ENCODE measurements at regions not wholly inside any gene's neighbourhood (a gene's known extent, or its start where the extent isn't known, plus 50 kb on each side); places are given as distances from the start of the nearest gene placed in this dataset.

- TF ChIP-seq FOXS1 (CRISPR knock-in tag; IDR thresholded peaks at IDR 0.05): no peak
- no peak for TF ChIP-seq CTCF (IDR thresholded peaks at IDR 0.05)
- TF ChIP-seq, protein P1, sequence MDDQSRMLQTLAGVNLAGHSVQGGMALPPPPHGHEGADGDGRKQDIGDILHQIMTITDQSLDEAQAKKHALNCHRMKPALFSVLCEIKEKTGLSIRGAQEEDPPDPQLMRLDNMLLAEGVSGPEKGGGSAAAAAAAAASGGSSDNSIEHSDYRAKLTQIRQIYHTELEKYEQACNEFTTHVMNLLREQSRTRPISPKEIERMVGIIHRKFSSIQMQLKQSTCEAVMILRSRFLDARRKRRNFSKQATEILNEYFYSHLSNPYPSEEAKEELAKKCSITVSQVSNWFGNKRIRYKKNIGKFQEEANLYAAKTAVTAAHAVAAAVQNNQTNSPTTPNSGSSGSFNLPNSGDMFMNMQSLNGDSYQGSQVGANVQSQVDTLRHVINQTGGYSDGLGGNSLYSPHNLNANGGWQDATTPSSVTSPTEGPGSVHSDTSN (IDR thresholded peaks at IDR 0.05): no peak
- no peak for TF ChIP-seq BCL3 (IDR thresholded peaks at IDR 0.05)
- no peak for TF ChIP-seq MAFK (IDR thresholded peaks at IDR 0.05; ENCODE audit: partially characterized antibody)
- no peak for TF ChIP-seq MAZ (IDR thresholded peaks at IDR 0.05; ENCODE audit: borderline replicate concordance, low read depth, low read length)
- no peak for TF ChIP-seq RFX5 (IDR thresholded peaks at IDR 0.05)
- no peak for TF ChIP-seq EHMT2 (IDR thresholded peaks at IDR 0.05; ENCODE audit: low read depth)
- no peak for TF ChIP-seq JUNB (IDR thresholded peaks at IDR 0.05)
- TF ChIP-seq CBX2 (IDR thresholded peaks at IDR 0.05; ENCODE audit: borderline replicate concordance, low read depth): no peak
- no peak for TF ChIP-seq FOSL2 (IDR thresholded peaks at IDR 0.05)
- TF ChIP-seq FOSL2 (CRISPR knock-in tag; IDR thresholded peaks at IDR 0.05): no peak
- TF ChIP-seq CHD4 (IDR thresholded peaks at IDR 0.05; ENCODE audit: borderline replicate concordance): no peak
- TF ChIP-seq RNF2 (IDR thresholded peaks at IDR 0.05; ENCODE audit: borderline replicate concordance, low read depth): no peak
- no peak for TF ChIP-seq HEYL (CRISPR knock-in tag; IDR thresholded peaks at IDR 0.05)
- TF ChIP-seq PHF8 (IDR thresholded peaks at IDR 0.05; ENCODE audit: borderline replicate concordance, low read depth): no peak
- TF ChIP-seq POLR2A (IDR thresholded peaks at IDR 0.05; ENCODE audit: low read length): no peak
- TF ChIP-seq MYC (IDR thresholded peaks at IDR 0.05; ENCODE audit: borderline replicate concordance, low read length): no peak
- no peak for TF ChIP-seq FOSB (CRISPR knock-in tag; IDR thresholded peaks at IDR 0.05)
- TF ChIP-seq SMC3 (IDR thresholded peaks at IDR 0.05): no peak
- TF ChIP-seq ZNF302 (CRISPR knock-in tag; IDR thresholded peaks at IDR 0.05): no peak
- no peaks in the 10 kb centered on the region for H3K9me3 ChIP-seq
- no peaks in the 10 kb centered on the region for H3K4me1 ChIP-seq
- POLR2A ChIA-PET: no interaction called here
- no peak overlapping the region for H3K4me2 ChIP-seq
- FAIRE-seq (no peak), ATAC-seq (no peak), DNase-seq (ENCODE audit: low read depth in 1 of 2, low spot score in 1 of 2) (no peak)
- CTCF ChIA-PET: no interaction called here
- WGBS (ENCODE audit: missing lambda C conversion rate): 54% methylated on average over 2 of the region's 2 CpGs
- no peak overlapping the region for H3K27ac ChIP-seq
- H3K4me3 ChIP-seq: no peak overlapping the region
Observed at GRCh38 chr13:87868731-87869130, 197.6 kb downstream of the SLITRK5 start.

DNA sequence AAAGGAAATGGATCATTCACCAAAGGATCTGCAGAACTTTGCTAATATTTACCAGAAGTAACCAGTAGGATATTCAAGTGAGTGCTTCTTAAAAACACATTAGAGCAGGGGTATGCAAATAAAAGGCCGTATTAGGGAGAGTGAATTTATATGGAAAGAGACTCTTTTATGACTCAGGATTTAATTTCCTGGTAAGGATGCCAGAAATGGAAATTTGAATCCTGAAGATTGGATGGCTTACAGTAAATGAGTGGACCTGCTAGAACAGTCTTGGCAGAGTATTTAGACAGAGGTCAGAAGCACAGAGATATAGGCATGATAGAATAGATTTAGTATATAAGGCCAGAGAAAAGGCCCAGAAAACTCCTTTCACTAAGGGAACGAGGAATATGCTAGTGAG, 201.6 kb downstream of the SLITRK5 start:
- H3K4me2 ChIP-seq: no peak overlapping the region
- ATAC-seq (no peak), FAIRE-seq (no peak), DNase-seq (ENCODE audit: low read depth in 1 of 2, low spot score in 1 of 2) (no peak)
- no peak for TF ChIP-seq ZFP36 (IDR thresholded peaks at IDR 0.05; ENCODE audit: borderline replicate concordance, partially characterized antibody)
- TF ChIP-seq MYC (IDR thresholded peaks at IDR 0.05; ENCODE audit: borderline replicate concordance, low read length): no peak
- TF ChIP-seq, protein P2, sequence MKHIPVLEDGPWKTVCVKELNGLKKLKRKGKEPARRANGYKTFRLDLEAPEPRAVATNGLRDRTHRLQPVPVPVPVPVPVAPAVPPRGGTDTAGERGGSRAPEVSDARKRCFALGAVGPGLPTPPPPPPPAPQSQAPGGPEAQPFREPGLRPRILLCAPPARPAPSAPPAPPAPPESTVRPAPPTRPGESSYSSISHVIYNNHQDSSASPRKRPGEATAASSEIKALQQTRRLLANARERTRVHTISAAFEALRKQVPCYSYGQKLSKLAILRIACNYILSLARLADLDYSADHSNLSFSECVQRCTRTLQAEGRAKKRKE (CRISPR knock-in tag; IDR thresholded peaks at IDR 0.05; ENCODE audit: low read depth): no peak
- TF ChIP-seq HOXA7 (CRISPR knock-in tag; IDR thresholded peaks at IDR 0.05): no peak
- POLR2A ChIA-PET: no interaction called here
- H3K9me3 ChIP-seq: no peaks in the 10 kb centered on the region
- H3K4me1 ChIP-seq: no peaks in the 10 kb centered on the region
- no peak overlapping the region for H3K4me3 ChIP-seq
- H3K27ac ChIP-seq: no peak overlapping the region
- 43% methylated on average over 2 of the region's 2 CpGs for WGBS (ENCODE audit: missing lambda C conversion rate)
- CTCF ChIA-PET: no interaction called here
